Uterus (tissue), 3 donors: ENCODE measurements at regions not wholly inside any gene's neighbourhood (a gene's known extent, or its start where the extent isn't known, plus 50 kb on each side); places are given as distances from the start of the nearest gene placed in this dataset.

Experiments used
- DNase-seq, 2 donors: peaks; one replicate each; pipeline ENCODE4 v3.0.0-alpha.2; 2019 to 2020
- H3K27ac ChIP-seq, 2 donors: fragments of 200-600 bp; sonication (generic); 1 replicate in 1 of 2; 2 replicates in 1 of 2; pipeline ENCODE4 v1.5.1; 2016 to 2018
- H3K27me3 ChIP-seq, 2 donors: fragments of 200-600 bp; sonication (generic); one replicate each; pipeline ENCODE4 v1.5.1; 2018 to 2019; ENCODE audit warnings: control low read depth in 1 of 2
- H3K36me3 ChIP-seq, 2 donors: fragments of 200-600 bp; sonication (generic); one replicate each; pipeline ENCODE4 v1.5.1; 2019; ENCODE audit warnings: control low read depth in 1 of 2
- H3K4me1 ChIP-seq, 2 donors: fragments of 200-600 bp; sonication (generic); one replicate each; pipeline ENCODE4 v1.5.1; 2018 to 2019; ENCODE audit warnings: control low read depth in 1 of 2
- H3K4me3 ChIP-seq, 2 donors: fragments of 200-600 bp; sonication (generic); 1 replicate in 1 of 2; 2 replicates in 1 of 2; pipeline ENCODE4 v1.5.1; 2018 to 2019; ENCODE audit warnings: mild to moderate bottlenecking in 1 of 2
- H3K9me3 ChIP-seq, 2 donors: fragments of 200-600 bp; sonication (generic); one replicate each; pipeline ENCODE4 v1.5.1; 2019; ENCODE audit warnings: control low read depth in 1 of 2
- POLR2A ChIP-seq, 2 donors: fragments of 450-650 bp; IDR thresholded peaks; one replicate each; pipeline ENCODE4 v1.6.1; 2016; ENCODE audit warnings: antibody characterized with exemption in 2 of 2, mild to moderate bottlenecking in 1 of 2, moderate library complexity in 1 of 2
- intact Hi-C: fragments of 100-400 bp; cut with DNase I; formaldehyde crosslinking; loops from one replicate; pipeline ENCODE4 v1.15.1; 2023; ENCODE audit warnings: low total_unique reads
- TF ChIP-seq, protein P1 (sequence below), 4 experiments: fragments of 200-600 bp in 2 of 4; fragments of 450-650 bp in 2 of 4; sonication (generic) in 2 of 4; IDR thresholded peaks; one replicate each; pipeline ENCODE4 v1.5.1; 2016 to 2019; ENCODE audit warnings: antibody characterized with exemption in 4 of 4, mild to moderate bottlenecking in 2 of 4, moderate library complexity in 1 of 4
- donor health status: DM: yes; HTN: yes; CAD: no.

DNA sequence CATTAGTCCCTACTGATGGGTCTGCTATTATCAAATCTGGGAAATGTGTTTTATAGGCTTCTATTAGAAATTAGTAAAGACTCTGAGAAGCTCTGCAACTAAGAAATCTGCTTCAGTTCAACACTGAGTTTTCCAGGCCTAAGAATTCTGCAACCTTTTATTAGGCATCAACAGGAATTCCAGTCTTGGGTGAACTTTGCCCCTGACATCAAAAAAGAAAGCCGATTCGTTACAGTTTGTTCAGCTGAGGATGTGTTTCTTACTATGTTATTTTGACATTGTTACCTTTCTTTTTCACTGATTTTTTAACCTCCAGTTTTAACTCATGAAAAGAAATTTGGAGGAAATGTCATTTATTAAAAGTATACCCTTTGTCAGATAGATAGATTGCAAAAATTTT is 131.5 kb upstream of the KCNH8 start:
- no peak for DNase-seq

DNA sequence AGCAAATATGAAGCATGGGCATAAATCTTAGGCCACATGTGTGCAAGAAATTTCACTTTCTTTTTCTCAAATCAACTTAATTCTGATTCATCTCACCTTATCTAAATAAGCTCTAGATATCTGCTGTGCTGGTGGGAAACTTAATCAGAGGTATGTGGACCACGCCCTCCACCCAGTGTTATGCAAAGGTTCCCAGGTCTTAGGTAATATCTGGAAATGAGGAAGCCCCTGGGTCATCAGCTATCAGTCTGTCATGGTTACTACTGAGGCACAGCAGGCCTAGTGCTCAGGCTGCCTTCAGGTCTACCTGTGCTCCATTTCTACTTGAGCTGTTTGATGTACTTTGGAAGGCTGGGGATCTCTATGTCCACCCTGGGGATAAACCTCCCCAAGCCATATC is 134.4 kb upstream of the KCNH8 start:
- Histone ChIP-seq H3K27me3 (no peaks in the 10 kb centered on the region), H3K27ac (no peak overlapping the region), H3K36me3 (no peaks in the 10 kb centered on the region), H3K4me1 (no peaks in the 10 kb centered on the region), H3K9me3 (no peaks in the 10 kb centered on the region), H3K4me3 (no peak overlapping the region)
- DNase-seq, result no peak
- intact Hi-C loops, result no loop called here
- TF ChIP-seq POLR2A (IDR thresholded peaks at IDR 0.05), result no peak
- TF ChIP-seq, protein P1, sequence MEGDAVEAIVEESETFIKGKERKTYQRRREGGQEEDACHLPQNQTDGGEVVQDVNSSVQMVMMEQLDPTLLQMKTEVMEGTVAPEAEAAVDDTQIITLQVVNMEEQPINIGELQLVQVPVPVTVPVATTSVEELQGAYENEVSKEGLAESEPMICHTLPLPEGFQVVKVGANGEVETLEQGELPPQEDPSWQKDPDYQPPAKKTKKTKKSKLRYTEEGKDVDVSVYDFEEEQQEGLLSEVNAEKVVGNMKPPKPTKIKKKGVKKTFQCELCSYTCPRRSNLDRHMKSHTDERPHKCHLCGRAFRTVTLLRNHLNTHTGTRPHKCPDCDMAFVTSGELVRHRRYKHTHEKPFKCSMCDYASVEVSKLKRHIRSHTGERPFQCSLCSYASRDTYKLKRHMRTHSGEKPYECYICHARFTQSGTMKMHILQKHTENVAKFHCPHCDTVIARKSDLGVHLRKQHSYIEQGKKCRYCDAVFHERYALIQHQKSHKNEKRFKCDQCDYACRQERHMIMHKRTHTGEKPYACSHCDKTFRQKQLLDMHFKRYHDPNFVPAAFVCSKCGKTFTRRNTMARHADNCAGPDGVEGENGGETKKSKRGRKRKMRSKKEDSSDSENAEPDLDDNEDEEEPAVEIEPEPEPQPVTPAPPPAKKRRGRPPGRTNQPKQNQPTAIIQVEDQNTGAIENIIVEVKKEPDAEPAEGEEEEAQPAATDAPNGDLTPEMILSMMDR (IDR thresholded peaks at IDR 0.05), result no peak

More for the DNA sequence above, 131.5 kb upstream of the KCNH8 start:
- Histone ChIP-seq H3K9me3 (no peaks in the 10 kb centered on the region), H3K27me3 (no peaks in the 10 kb centered on the region), H3K4me1 (no peaks in the 10 kb centered on the region), H3K4me3 (no peak overlapping the region), H3K27ac (no peak overlapping the region), H3K36me3 (no peaks in the 10 kb centered on the region)
- intact Hi-C loops, result no loop called here
- no peak for TF ChIP-seq POLR2A (IDR thresholded peaks at IDR 0.05)
- TF ChIP-seq, protein P1 (IDR thresholded peaks at IDR 0.05), result no peak

DNA sequence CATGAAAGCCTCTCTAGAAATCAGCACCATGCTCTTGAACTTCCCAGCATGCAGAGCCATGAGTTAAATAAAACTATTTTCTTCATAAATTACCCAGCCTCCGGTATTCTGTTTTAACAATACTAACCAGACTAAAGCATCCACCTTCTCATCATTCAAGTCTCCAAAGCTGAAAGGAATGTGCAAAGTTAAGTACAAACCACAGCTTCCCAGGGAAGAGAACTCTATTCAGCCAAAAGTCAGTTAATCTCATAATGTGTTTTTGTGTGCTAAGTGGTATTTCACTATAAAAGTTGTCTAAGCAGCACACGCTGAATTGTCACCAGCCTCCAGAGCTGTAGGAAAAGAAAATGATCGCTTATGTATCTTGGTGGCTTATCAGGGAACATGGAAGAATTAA is 135.5 kb upstream of the KCNH8 start:
- Histone ChIP-seq H3K27me3 (no peaks in the 10 kb centered on the region), H3K4me1 (no peaks in the 10 kb centered on the region), H3K4me3 (no peak overlapping the region), H3K36me3 (no peaks in the 10 kb centered on the region), H3K9me3 (no peaks in the 10 kb centered on the region), H3K27ac (no peak overlapping the region)
- no peak for DNase-seq
- TF ChIP-seq, protein P1 (IDR thresholded peaks at IDR 0.05), result no peak
- no peak for TF ChIP-seq POLR2A (IDR thresholded peaks at IDR 0.05)
- intact Hi-C loops, result no loop called here

DNA sequence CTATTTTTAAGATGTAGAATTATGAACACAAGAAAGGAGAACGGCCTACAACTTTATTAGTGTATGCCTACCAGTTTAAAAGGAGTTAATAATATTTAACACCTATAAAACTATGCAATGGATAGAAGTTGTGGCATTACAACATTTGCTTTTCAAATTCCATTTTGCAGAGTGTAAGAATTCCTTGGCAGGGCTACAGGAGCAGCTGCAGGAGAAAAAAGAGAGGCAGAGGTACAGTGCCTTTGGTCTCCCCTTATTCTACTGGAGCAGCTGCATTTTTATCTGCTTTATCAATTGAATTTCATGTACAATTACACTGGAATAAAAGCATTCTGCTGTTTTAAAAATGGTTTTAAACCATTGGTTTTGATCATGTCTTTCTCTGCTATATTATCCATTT is 145.7 kb upstream of the KCNH8 start:
- Histone ChIP-seq H3K4me3 (no peak overlapping the region), H3K27ac (no peak overlapping the region), H3K27me3 (no peaks in the 10 kb centered on the region), H3K4me1 (no peaks in the 10 kb centered on the region), H3K9me3 (no peaks in the 10 kb centered on the region), H3K36me3 (no peaks in the 10 kb centered on the region)
- DNase-seq, result no peak
- intact Hi-C loops, result no loop called here
- TF ChIP-seq, protein P1 (IDR thresholded peaks at IDR 0.05), result no peak
- no peak for TF ChIP-seq POLR2A (IDR thresholded peaks at IDR 0.05)

DNA sequence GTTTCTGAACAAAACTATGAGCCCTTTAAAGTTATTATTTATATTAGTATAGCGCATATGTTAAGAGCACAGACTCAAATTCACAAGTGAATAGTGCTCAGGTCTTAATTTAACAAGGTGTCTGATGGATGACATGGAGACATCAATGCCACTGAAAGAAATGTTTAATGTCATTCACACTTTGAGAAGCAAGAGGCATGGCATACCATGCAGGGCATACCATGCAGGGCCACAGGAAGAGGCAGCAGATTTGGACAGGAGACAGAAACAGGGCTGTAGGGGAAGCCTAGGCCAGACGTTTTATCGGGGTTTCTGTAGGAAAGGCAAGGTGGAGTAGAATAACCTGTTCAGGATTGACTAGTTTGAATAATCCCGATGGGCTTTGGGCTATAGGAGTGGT is 150.2 kb upstream of the KCNH8 start:
- no peaks in the 10 kb centered on the region for H3K27me3 ChIP-seq
- DNase-seq, result no peak
- H3K36me3 ChIP-seq, result no peaks in the 10 kb centered on the region
- no peaks in the 10 kb centered on the region for H3K9me3 ChIP-seq
- H3K4me3 ChIP-seq, result no peak overlapping the region
- no peaks in the 10 kb centered on the region for H3K4me1 ChIP-seq
- TF ChIP-seq, protein P1 (IDR thresholded peaks at IDR 0.05), result no peak
- TF ChIP-seq POLR2A (IDR thresholded peaks at IDR 0.05), result no peak
- intact Hi-C loops, result no loop called here
- H3K27ac ChIP-seq, result no peak overlapping the region
